HT-29 (cell line): ENCODE measurements at regions not wholly inside any gene's neighbourhood (a gene's known extent, or its start where the extent isn't known, plus 50 kb on each side); places are given as distances from the start of the nearest gene placed in this dataset.

Source experiments
- DNase-seq: peaks from one replicate; pipeline ENCODE4 v3.0.0-alpha.2; 2015; ENCODE audit warnings: low spot score

DNA sequence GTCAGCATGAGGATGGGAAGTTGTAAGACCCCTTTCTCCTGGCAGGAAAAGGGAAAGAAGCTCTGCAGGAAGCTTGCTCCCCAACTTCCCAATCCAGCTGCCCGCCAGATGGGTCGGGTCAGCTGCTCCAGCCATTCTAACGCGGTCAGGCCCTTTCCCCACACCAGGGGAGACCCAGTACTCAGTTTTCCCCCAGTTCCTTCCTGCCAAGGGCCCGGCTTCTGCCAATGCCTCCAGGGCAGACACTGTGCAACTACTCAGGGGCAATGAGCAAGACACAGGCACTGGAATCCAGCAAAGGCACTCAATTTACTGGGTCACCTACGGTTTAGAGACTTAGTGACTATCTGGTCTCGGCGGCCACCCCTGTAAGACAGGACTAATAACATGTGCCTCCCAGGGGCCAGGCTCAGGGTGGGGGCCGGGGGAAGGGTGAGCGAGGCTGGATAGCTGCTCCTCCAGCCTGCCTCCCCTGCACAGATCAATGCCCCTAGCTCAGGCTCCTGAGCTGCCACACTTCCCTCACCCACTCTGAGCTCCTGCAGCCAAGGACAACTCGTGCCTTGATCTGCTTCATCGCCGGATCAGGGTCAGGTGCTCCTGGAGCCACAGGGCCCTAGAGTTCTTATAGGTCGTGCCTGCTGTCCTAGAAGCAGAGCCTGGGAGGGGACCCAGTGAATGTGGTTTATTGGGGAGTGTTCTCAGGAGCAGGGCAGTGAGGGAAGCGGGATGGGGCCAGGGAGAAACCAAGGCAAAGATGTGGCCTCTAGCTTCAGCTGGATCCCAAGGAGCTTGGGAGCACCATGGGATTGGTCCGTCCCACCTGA lies 171.1 kb downstream of the ZFP36L2 start:
- DNase-seq, result no peak

DNA sequence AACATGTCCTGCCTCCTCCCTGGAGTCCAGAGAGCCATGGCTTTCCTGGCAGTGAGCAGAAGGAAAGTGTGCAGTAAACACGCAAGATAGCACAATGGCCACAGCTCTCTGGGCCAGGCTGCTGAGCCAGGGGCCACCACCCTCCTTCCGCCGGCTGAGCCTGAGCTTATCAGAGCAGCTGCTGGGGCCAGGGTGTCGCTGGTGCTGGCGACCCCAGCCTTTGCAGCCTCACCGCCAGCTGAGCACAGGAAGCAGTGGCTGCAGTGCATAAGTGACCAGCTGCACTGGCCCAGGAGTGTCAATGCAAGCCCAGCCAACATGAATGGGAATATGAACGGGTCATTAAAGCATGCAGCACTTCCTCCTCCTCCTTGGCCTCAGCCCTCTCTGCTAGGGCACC lies 172.0 kb downstream of the ZFP36L2 start:
- DNase-seq, result no peak

DNA sequence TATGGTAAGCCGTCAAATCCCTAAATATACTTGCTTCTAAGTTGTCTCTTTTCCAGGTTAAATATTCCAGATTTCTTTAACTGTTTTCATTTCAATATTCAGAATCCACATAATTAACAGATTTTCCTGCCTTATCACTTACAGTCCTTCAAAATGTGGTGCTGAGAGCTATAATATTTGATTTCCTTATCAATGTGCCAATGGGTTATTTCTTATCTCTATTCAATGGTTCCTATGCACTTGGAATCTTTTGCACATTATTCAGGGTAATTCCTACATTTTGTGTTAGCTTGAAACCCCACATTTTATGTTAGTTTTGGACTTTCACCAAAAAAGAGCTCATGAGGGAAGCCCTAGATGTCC lies 173.5 kb downstream of the ZFP36L2 start:
- DNase-seq, result no peak

DNA sequence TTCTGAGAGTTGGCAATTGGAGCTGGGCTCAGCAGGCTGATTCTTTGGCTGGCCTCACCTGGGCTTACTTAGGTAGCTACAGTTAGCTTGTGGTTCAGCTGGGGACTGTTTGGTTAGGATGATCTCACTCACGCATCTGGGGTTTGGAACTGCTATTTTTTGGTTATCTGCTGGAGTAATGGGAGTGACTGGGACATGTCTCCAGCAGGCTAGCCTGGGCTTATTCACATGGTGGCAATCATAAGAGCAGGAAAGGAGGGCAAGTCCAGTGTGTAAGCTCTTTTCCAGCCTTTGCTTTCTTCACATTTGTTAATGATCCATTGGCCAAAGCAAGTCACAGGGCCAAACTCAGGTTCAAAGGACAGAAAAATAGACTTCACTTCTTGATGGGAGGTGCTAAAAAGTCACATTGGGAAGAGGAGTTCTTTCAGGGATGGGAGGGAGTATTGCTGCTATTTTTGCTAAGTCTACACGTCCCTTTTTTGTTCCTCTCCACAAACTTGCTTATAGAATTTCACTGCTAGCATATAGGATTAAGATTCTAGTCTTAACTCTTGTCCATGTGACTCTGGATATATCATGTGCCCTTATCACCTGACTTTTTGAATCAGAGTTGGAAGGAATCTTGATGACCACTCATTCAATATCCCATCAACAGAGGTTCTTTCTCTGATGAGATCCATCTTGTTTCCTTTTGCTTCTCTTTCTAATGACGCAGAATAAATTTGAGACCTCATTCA lies 174.0 kb downstream of the ZFP36L2 start:
- no peak for DNase-seq

DNA sequence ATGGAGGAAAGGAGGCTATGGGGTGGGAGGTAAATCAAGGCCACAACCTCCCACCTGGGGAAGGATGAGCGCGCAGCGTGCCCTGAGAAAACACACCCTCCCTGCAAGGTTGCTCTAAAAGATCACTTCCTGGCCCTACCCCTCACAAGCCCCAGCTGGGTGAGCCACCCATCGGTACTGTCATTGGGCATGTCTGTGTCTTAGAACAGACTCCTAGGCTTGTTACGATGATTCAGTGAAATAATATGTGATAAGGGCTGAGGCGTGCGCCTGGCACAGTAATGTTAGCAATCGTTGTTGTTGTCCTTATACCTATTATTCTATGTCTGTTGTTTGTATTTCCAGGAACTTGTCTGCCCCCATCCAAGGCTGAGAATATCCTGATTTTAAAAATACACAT lies 175.1 kb downstream of the ZFP36L2 start:
- peak; percentile 76 for DNase-seq

DNA sequence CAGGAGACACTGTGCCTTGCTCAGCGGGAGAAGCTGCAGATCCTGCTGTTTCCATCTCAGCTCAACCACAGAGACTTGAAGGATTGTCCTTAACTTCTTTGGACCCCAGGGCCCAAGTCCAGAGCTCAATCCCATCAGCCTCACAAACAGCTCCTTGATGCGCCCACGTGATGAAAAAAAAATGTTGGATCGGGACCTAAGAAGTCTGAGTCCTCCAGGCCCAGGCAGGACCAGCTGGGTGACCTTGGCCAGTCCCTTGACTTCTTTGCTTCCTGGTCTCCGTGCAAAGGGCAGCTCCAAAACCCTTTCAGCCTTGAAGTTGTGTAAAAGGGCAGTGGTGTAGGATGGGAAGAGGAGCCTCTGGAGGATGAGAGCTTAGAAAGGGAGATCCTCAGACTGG lies 175.5 kb downstream of the ZFP36L2 start:
- no peak for DNase-seq

DNA sequence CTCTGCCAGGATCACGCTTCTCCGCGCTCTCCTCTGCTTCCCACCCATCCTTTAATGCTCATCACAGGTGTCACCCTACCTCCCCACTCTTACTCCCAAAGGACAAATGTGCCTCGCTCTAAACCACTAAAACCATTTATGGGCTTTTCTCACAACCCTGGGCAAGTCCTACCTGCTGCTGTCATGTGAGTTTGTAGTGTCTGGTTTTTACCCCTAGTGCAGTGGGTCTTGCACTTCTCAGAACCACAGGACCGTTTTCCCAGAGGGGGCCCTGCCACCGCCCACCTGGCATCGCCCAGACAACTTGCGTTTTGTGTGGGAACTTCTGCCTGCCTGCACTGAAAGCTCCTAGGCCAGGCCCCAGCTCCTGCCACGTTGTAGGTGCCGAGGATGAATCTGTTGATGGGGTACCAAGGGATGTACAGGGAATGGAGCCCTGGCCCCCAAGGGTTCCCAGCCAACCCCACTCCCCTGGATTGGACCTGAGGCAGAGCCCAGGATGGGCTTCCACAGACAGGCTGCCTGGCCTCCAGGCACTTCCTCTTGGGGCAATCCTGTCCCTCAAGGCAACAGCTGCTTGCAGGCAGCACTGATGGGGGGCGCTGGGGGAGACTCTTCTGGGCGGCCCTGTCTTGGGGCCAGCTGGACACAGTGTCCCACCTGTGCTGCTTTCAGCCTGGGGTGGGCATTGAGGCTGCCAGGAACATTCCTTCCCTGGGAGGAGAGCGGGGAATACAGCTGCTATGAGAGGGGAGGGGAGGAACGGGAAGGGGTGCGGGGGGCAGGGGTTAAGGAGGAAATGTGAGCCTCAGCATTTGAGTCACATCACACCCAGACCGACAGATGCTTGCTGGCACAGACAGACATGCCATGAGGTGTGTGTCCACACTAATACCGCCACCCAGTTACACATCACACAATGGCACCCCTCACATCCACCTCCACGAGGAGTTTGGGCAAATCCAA lies 176.3 kb downstream of the ZFP36L2 start:
- no peak for DNase-seq

DNA sequence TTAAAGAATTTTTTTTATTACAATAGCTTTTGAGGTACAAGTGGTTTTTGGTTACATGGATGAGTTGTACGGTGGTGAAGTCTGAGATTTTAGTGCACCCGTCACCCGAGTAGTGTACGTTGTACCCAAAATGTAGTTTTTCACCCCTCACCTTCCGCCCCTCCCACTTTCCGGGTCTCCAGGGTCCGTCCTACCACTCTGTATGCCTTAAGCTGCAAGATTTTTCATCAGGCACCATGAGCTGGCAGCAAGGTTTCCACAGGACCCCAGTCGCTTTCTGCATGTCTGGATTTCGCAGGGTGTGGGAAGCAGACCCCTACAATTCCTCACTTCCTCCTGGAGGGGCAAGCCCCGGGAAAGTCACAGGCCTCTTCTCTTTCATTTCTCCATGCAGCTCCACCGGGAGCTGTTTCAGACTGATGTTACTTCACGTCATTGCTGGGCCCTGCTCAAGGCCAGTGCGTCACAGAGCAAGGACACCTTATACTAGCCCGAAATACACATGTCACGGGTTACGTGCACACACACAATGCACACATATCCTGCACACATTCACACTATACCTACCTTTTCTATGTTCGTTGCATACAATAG lies 179.1 kb downstream of the ZFP36L2 start:
- DNase-seq, result no peak

DNA sequence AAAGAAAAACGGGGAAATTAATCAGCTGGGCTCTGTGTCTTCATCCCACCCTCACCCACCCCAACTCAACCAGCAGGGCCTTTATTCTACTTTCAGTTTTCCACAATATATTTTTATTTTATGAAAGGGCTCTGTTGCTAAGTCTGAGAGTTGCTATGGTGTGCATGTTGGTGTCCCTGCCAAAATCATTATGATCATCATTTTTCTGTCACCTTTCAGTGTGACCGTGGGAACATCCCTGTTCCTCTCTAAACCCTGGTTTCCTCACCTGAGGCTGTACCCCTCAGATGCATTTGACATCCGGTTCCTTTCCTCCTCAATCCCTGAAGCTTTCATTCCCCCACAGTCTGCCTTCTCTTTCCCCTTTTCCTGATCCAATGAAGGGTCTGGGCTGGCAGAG lies 180.5 kb downstream of the ZFP36L2 start:
- DNase-seq, result no peak

DNA sequence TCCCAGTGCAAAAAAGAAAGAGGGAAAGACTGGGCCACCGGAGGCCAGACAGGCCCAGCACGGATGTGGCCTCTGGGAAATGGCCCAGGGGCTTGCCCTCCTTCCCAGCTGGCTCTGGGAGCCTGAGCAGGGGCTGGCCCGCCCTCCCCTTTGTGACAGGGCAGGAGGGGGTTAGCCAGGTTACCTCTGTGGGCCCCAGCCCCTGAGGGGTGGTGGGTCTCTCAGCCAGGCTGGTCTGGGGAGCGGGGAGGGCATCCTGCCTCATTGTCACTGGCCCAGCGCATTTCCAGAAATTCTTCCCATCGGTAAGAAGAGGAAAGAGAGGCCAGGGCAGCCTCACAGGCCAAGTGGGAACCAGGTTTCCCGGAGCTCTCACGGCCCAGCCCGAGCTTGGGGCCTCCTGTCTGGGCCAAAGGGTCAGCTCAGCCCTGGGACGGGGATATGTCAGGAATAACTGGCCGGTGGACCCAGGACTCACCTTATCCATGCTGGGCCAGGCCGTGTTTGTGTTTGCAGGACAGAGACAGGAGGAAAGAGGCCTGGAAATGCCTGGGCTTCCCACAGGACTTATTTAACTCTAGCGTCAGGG lies 182.2 kb downstream of the ZFP36L2 start:
- no peak for DNase-seq

DNA sequence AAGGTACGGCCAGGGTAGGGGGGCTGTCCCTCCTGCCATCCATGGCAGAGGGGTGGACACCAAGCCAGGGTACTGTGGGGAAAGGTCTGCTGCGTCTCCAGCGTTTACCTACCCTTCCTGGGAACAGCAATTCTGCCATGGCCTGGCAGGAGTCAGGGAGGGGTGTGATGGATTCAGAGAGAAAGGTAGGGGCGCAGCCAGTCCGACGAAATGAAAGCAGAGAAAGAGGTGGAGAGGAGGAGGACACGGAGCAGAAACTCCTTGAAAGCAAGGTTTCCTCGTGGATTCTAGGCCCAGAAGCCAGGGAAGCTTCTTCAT lies 182.9 kb downstream of the ZFP36L2 start:
- DNase-seq, result no peak

DNA sequence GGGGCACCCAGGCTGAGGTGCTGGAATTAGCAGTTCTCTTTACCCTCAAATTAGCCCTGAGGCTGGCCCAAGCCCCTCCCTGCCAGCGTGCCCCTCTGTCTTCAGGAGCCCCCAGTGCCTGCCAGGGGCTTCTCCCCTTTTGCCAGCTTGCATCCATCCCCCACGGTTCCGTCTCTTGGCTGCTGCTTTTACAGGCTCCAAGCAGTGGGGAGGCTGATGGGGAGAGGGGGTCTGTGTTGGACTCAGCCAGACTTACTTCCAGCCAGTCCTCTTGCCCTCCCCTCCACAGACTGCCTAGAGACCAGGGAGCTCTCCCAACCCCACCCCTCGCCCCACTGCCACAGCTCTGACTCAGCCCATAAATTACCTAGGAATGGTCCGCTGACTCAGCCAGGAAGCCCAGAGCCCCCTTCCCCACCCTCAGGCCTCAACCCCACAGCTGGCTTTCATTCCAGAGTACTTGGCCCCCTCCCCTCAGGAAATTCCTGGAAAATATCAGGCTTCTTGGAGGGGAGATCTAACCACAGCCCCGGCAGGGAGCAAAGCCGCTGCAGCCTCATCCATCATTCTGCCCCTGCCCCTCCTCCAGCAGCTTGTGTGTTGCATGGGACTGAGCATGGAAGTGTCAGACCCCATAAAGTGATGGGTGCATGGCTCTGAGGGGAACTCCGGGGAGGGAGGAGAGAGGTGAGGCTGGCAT lies 184.6 kb downstream of the ZFP36L2 start:
- peak; percentile 77 for DNase-seq

DNA sequence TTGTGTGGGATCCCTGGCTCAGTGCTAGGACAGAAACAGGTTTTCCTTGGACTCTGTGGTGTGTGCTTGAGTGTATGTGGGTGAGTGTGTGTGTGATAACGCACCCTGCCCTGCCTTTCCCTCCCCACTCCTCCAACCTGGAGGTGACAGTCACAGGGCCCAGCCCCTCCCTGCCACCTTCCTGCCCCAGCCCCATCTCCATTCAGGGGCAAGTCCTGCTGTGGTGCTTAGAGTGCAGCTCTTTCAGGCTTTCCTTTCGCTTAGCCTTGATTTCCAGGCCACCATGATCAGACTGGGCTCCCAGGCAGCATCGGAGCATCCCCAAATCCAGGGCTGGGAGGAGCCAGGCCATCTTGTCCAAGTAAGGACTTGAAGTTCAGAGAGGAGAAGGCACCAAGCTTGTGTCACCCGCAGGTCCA lies 185.2 kb downstream of the ZFP36L2 start:
- DNase-seq, result peak; percentile 59

DNA sequence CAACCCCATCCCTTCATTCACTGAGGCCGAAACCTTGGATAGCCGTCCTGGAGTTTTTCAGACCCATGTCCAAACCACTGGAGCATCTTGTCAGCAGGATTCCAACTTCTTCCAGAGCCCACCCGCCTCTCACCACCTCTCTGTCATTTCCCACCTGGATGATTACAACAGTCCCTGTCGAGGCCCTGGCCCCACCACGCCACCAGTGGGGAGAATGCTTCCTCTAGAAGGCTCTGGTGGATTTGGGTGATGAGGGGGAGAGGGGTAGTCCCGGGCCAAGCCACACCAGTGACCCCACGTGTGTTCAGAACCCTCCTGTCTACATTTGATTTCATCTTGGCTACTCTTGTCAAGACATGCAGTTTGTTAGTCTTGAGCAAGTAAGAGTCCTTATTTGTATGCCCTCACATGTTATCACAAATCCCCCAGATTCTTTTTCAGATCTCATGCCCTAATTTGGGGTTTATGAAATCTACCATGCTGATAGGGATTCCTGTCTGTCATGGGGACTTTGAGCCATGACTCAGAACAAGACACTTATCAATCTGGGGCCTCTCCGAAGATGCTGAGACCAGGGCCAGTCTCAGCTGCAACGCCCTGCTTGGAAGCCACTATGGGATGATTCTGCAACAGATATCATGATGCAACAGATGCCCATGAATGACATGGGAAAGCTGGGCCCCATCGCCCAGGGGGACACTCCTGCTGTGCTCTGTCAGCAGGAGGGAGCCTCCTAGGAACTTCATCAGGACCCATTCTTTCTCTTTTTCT lies 186.1 kb downstream of the ZFP36L2 start:
- no peak for DNase-seq

DNA sequence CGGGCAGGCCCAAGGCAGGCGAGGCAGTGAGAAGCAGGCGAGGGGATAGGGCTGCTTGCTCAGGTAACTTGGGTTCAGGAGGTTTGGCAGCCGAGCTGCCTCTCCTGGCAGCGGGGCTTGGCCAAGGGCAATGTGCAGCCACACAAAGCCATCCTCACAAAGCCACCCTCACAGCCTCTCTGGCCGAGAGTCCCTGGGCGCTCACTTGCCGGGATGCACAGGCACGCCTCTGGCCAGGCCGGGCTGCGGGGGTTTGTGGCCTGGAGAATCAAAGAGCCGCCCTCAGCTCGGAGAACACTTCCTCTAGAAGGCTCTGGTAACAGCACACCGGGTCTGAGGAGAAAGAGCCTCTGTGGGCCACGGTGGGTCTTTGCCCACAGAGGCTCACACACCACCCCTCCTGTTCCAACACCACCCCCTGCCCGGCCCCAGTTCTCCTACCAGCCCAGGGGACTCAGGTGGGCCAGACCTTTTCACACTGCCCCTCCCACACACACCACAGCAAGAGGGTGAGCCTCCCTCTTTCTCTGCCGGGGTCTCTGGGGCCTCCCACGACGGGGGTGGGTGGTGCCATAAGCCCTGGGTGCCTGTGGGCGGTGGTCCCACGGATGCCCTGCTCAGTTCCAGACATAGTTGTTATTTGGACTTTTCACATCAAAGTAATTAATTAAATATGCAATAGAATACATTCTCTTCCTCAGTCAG lies 186.9 kb downstream of the ZFP36L2 start:
- peak; percentile 60 for DNase-seq

DNA sequence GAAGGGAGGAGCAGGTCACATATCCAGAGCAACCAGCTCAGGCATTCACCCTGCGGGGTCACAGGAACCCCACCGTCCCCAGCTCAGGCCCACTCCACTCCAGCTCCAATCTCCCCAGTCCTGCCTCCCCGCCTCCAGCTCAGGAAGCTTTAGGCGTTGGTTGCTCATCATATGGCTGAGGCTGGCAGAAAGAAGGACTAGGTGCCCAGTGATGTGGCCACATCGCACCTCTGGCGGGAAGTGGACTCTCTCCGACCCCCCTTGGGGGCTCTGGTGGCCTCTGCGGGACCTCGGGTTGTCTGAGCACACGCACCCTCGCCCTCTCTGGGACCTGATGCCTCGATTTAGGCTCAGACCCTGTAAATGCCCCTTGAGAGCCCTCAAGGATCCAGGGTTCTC lies 187.7 kb downstream of the ZFP36L2 start:
- peak; percentile 44 for DNase-seq

DNA sequence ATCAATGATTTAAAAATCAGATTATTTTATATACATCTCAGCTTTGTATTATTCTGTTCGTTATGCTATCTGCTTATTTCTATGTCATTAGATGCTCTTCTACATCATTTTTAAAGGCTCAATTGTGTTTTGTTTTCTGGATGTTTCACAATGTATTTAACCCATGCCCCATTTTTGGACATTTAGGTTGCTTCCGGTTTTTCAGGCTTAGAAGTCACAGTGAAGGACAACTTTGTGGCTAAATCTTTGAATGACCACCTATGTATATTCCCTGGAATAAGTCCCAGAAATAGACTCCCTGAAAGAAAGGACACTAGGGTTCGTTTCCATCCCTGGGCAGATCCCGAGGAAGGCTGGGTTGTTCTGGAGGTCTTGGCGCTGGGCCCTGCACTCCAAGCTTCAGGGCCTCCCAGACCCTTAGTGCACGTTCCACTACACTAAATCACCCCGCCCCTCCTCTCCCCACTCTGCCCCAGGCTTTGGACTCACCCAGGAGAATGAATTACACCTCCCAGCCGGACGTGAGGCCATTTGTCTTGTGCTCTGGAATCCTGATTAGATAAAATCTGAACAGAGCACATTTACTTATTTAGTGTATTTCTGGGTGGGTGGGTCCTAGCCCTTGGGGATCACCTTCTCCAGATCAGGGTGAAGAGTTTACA lies 188.2 kb downstream of the ZFP36L2 start:
- DNase-seq, result no peak

DNA sequence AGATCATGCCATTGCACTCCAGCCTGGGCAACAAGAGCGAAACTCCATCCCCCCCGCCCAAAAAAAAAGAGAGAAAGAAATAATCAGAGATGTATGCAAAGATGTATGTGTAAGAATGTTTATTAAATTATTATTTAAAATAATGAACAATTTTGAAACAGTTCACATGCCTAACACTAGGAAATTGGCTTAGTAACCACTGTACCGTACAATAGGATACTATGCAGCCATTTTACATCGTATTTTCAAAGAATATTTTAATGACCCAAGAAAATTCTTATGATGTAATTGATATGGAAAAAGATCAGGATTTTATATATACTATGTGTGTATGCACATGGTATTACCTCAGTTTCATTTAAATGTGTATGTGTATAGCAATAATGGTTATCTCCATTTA lies 190.5 kb downstream of the ZFP36L2 start:
- no peak for DNase-seq

DNA sequence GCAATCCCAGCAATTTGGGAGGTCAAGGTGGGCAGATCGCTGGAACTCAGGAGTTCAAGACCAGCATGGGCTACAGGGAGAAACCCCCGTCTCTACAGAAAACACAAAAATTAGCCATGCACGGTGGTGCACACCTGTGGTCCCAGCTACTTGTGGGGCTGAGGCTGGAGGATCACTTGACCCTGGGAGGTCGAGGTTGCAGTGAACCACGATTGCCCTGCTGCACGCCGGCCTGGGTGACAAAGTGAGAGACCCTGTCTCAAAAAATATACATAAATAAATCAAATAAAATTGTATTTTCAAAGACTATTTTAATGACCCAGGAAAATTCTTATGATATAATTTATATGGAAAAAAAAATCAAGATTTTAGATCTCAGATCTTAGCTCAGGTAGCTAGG lies 191.5 kb downstream of the ZFP36L2 start:
- no peak for DNase-seq
